ENCODE measurements at regions not wholly inside any gene's neighbourhood (a gene's known extent, or its start where the extent isn't known, plus 50 kb on each side); places are given as distances from the start of the nearest gene placed in this dataset.

- TF ChIP-seq USF1 (IDR thresholded peaks at IDR 0.05) (no peak), TAF1 (IDR thresholded peaks at IDR 0.05; ENCODE audit: low read depth) (no peak), MAX (IDR thresholded peaks at IDR 0.05) (no peak), YY1 (IDR thresholded peaks at IDR 0.05; ENCODE audit: low read depth) (no peak), TEAD4 (IDR thresholded peaks at IDR 0.05) (no peak), ZBTB7A (IDR thresholded peaks at IDR 0.05; ENCODE audit: low read depth) (no peak), EP300 (IDR thresholded peaks at IDR 0.05; ENCODE audit: borderline replicate concordance) (no peak), REST (IDR thresholded peaks at IDR 0.05; ENCODE audit: low read depth) (no peak), TCF12 (IDR thresholded peaks at IDR 0.05; ENCODE audit: low read depth) (no peak), CEBPB (IDR thresholded peaks at IDR 0.05) (no peak), FOXM1 (IDR thresholded peaks at IDR 0.05; ENCODE audit: borderline replicate concordance, low read depth) (no peak), CREB1 (IDR thresholded peaks at IDR 0.05; ENCODE audit: low read depth) (no peak), RAD21 (IDR thresholded peaks at IDR 0.05; ENCODE audit: low read depth) (no peak), NFIC (IDR thresholded peaks at IDR 0.05) (no peak), EGR1 (IDR thresholded peaks at IDR 0.05) (no peak)
These were observed 359.6 kb upstream of the CCL2 start for GRCh38 chr17:33895491-33895890.

GRCh38 chr17:33896263-33896662, 358.8 kb upstream of the CCL2 start:
- TF ChIP-seq CEBPB (IDR thresholded peaks at IDR 0.05) (no peak), REST (IDR thresholded peaks at IDR 0.05; ENCODE audit: low read depth) (no peak), RAD21 (IDR thresholded peaks at IDR 0.05; ENCODE audit: low read depth) (no peak)

GRCh38 chr17:33901085-33901484, 354.0 kb upstream of the CCL2 start:
- no peak for TF ChIP-seq ZBTB7A (IDR thresholded peaks at IDR 0.05; ENCODE audit: low read depth)
- TF ChIP-seq CREB1 (IDR thresholded peaks at IDR 0.05; ENCODE audit: low read depth) = no peak
- TF ChIP-seq TEAD4 (IDR thresholded peaks at IDR 0.05) = no peak
- no peak for TF ChIP-seq RAD21 (IDR thresholded peaks at IDR 0.05; ENCODE audit: low read depth)
- no peak for TF ChIP-seq EP300 (IDR thresholded peaks at IDR 0.05; ENCODE audit: borderline replicate concordance)
- no peak for TF ChIP-seq FOXM1 (IDR thresholded peaks at IDR 0.05; ENCODE audit: borderline replicate concordance, low read depth)
- no peak for TF ChIP-seq TCF12 (IDR thresholded peaks at IDR 0.05; ENCODE audit: low read depth)
- TF ChIP-seq MAX (IDR thresholded peaks at IDR 0.05) = no peak
- no peak for TF ChIP-seq REST (IDR thresholded peaks at IDR 0.05; ENCODE audit: low read depth)
- no peak for TF ChIP-seq USF1 (IDR thresholded peaks at IDR 0.05)
- TF ChIP-seq EGR1 (IDR thresholded peaks at IDR 0.05) = no peak
- no peak for TF ChIP-seq CEBPB (IDR thresholded peaks at IDR 0.05)
- TF ChIP-seq NFIC (IDR thresholded peaks at IDR 0.05) = no peak
- no peak for TF ChIP-seq YY1 (IDR thresholded peaks at IDR 0.05; ENCODE audit: low read depth)
- TF ChIP-seq TAF1 (IDR thresholded peaks at IDR 0.05; ENCODE audit: low read depth) = no peak

- TF ChIP-seq EP300 (IDR thresholded peaks at IDR 0.05; ENCODE audit: borderline replicate concordance) = no peak
These were observed 352.1 kb upstream of the CCL2 start for GRCh38 chr17:33902901-33903449.

- TF ChIP-seq USF1 (IDR thresholded peaks at IDR 0.05) = no peak
- TF ChIP-seq TEAD4 (IDR thresholded peaks at IDR 0.05) = no peak
- TF ChIP-seq MAX (IDR thresholded peaks at IDR 0.05) = no peak
- TF ChIP-seq YY1 (IDR thresholded peaks at IDR 0.05; ENCODE audit: low read depth) = no peak
- no peak for TF ChIP-seq ZBTB7A (IDR thresholded peaks at IDR 0.05; ENCODE audit: low read depth)
- no peak for TF ChIP-seq TAF1 (IDR thresholded peaks at IDR 0.05; ENCODE audit: low read depth)
- no peak for TF ChIP-seq TCF12 (IDR thresholded peaks at IDR 0.05; ENCODE audit: low read depth)
- TF ChIP-seq FOXM1 (IDR thresholded peaks at IDR 0.05; ENCODE audit: borderline replicate concordance, low read depth) = no peak
- TF ChIP-seq EGR1 (IDR thresholded peaks at IDR 0.05) = no peak
- no peak for TF ChIP-seq CREB1 (IDR thresholded peaks at IDR 0.05; ENCODE audit: low read depth)
- no peak for TF ChIP-seq CEBPB (IDR thresholded peaks at IDR 0.05)
These were observed 350.6 kb upstream of the CCL2 start for GRCh38 chr17:33904476-33904875.

All from Ishikawa (cell line).